IPS DF 4.7 (cell line): ENCODE measurements at regions not wholly inside any gene's neighbourhood (a gene's known extent, or its start where the extent isn't known, plus 50 kb on each side); places are given as distances from the start of the nearest gene placed in this dataset.
A peak's percentile ranks its signal among the peaks of the same experiment; 100 is the strongest.

Source experiments
- DNase-seq: peaks from one replicate; pipeline ENCODE4 v3.0.0-alpha.2; 2013; ENCODE audit warnings: low spot score; ENCODE audit errors: extremely low read depth

DNA sequence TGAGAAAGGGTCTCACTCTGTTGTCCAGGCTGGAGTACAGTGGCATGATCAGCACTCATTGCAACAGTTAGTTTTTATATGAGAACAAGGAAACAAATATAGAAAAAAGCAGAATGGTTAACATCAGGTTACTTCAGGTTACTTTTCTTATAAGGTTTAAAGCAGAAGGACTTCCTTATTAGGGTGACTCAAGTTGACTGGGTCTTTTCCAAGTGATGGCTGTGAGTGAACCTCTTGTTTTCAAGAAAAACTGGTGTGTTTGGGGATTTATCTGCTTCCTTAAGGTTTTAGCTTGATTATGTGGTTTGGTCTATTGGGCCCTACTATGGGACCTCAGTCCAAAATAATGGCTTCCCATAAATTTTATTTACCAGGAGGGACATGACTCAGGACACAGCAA lies 99.2 kb downstream of the ARRDC3 start:
- DNase-seq: no peak

DNA sequence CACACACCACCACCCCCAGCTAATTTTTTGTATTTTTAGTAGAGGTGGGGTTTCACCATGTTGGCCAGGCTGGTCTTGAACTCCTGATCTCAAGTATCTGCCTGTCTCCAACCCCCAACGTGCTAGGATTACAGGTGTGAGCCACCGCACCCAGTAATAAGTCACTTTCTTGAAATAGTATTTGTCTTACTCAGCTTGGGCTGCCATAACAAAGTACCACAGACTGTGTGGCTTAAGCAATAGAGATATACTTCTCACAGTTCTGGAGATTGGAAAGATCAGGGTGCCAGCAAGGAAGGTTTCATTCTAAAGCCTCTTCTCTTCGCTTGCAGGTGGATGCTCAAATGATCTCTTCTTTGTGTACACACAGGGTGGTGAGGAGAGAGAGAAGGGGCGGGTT lies 99.8 kb downstream of the ARRDC3 start:
- DNase-seq: no peak

DNA sequence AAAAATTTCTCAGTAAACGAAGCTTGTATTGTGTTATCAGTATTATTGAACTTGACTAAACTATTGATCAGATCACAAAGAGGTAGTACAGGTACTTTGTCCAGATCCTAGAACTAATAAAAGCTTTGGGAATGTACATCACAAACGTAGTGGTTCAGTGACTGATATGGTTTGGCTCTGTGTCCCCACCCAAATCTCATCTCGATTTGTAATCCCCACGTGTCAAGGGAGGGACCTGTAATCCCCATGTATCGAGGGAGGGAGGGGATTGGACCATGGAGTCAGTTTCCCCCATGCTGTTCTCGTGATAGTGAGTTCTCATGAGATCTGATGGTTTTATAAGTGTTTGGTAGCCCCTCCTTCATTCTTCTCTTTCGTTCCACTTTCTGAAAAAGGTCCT lies 100.9 kb downstream of the ARRDC3 start:
- no peak for DNase-seq

DNA sequence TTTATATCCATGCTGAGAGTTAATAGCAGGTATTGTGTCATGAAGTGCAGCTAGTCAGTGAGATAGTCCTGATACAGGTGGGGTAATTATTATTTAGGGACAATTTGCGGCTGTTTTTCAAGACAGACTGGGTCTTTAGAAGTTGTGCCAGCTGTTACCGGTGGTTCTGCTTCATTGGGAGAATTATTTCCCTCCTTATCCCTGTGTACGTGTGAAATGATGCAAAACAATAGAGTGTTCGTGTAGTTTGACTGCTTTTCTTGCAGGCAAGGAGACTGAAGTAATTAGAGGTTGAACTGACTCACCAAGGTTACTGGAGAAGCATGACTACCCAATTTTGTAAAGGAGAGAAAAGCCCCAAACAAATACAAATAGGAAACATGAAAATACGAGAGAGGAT lies 101.7 kb downstream of the ARRDC3 start:
- DNase-seq: no peak

DNA sequence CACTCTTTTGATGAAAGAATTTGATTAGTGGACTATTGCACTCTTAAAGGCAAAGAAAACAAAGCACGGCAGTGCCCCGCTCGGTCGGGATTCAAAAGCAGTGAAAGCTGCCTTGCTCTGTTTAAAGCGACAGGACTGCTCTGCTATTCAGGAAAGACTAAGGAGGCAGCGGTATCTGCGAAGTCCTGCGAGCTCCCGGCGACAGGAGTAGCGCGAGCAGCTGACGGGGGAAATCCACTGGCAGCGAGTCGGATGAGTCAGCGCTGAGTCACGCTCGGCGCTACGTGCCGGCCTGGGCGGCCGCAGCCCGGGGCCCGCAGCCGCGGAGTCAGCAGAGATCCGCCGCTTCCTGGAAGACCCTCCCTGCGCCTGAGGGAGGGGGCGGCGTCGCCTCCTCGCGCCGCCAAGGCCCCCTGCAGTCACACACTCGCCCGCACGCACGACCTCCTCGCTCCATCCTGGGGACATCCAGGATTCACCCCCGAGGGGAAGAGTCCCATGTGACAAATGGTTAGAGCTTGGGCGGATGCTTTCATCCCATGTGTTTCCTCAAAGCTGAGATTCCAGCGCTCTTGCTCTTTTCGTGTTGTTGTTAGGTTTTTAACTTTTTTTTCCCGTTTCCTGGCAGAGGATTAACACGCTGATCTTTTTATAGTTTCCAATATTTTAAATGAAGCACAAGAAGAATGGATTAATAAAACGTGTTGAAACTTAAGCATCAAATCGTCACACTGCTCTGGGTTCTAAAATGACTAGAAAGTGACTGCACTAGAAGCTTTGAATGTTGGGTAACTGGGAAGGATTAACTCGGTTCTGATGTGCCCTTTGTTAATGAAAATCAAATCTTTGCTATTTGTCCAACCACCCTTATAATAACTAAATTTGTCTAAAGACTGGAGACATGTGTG lies 102.5 kb downstream of the ARRDC3 start:
- DNase-seq: peak; percentile 66

DNA sequence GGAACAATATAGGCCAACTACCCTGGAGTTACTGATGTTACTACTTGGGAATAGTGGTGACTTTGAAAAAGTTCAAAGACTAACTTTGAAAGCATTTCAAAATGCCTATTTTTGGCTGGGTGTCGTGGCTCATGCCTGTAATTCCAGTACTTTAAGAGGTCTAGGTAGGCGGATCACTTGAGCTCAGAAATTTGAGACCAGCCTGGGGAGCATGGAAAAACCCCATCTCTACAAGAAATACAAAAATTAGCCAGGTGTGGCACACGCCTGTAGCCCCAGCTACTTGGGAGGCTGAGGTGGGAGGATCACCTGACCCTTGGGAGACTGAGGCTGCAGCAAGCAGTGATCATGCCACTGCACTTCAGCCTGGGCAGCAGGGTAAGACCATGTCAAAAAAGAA lies 105.3 kb downstream of the ARRDC3 start:
- DNase-seq: no peak

DNA sequence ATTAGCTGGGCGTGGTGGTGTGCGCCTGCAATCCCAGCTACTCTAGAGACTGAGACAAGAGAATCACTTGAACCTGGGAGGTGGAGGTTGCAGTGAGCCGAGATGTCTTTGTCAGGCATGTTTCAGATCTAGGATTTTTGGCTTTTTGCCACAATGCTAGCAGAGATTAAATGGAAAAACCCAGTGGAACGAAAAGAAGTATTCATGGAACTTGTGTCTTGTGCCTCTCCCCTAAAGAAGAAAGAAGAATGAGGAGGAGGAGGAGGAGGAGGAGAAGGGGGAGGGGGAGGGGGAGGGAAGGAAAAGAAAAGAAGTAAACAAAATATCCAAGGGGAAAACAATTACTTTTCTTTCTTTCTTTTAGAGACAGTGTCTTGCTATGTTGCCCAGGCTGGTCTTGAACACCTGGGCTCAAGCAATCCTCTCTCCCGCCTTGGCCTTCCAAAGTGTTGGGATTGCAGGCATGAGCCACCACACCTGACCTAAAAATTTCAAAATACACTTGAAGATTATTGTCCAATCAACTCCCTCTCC lies 106.0 kb downstream of the ARRDC3 start:
- DNase-seq: no peak

DNA sequence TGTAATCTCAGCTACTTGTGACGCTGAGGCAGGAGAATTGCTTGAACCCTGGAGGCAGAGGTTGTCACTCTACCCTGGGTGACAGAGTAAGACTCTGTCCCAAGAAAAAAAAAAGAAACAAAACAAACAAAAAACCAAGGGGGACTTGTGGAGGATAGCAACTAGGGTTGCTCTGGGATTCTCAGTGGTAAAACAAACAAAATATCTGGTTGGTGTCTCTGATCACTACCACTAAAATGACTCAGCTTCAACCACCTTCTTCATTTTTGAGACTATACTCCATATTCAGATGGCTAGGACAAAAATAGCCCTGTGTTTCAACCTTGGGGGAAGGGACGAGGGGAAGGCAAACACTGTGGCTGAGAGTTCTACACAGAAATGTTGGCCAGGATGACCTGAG lies 110.3 kb downstream of the ARRDC3 start:
- no peak for DNase-seq

DNA sequence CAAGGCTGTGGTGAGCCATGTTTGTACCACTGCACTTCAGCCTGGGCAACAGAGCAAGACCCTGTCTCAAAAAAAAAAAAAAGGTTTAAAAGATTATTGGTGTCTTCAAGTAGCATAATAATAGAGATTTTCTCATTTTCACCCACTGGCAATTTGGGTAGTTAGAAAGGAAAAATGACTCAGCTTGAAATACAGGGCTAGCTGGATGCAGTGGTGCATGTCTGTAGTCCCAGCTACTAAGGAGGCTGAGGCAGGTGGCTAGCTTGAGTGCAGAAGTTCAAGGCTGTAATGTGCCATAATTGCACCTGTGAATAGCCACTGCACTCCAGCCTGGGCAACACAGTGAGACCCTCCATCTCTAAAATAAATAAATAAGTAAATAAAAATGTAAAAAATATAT lies 111.1 kb downstream of the ARRDC3 start:
- no peak for DNase-seq

DNA sequence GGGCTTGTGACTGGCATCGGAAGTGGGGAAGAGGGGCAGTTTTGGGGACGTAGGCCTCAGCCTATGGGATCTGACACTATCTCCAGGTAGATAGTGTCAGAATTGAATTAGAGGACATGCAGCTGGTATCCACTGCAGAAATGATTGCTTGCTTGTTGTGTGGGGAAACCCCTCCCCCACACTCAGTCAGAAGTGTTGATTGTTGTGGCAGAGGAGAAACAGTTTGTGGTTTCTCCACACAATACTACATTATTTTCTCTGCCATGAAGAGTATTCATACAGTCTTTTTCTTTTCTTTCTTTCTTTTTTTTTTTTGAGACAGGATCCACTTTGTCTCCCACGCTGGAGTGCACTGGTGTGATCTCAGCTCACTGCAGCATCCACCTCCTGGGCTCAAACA lies 113.9 kb downstream of the ARRDC3 start:
- DNase-seq: no peak

DNA sequence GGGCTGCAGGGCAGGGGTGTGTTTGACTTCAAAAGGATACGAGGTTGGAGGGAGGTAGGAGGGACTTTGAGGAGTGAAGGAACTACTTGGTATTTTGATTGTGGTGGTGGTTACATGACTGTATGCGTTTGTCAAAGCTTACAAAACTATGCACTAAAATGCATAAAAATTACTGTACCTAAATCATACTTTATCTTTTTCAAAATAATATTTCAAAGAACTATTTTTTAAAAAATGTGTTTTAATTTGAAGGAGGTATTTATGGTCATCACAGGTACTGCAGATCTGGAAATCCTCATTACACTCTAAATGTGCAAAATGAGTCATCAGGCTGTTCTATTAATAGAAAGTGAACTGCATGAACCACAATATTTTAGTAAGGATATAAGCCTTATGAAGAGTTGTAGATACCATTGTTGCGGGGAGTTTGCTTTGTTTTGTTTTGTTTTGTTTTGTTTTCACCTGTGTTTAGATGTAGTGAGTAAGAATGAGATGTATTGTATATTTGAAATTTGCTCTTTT lies 116.9 kb downstream of the ARRDC3 start:
- DNase-seq: no peak

DNA sequence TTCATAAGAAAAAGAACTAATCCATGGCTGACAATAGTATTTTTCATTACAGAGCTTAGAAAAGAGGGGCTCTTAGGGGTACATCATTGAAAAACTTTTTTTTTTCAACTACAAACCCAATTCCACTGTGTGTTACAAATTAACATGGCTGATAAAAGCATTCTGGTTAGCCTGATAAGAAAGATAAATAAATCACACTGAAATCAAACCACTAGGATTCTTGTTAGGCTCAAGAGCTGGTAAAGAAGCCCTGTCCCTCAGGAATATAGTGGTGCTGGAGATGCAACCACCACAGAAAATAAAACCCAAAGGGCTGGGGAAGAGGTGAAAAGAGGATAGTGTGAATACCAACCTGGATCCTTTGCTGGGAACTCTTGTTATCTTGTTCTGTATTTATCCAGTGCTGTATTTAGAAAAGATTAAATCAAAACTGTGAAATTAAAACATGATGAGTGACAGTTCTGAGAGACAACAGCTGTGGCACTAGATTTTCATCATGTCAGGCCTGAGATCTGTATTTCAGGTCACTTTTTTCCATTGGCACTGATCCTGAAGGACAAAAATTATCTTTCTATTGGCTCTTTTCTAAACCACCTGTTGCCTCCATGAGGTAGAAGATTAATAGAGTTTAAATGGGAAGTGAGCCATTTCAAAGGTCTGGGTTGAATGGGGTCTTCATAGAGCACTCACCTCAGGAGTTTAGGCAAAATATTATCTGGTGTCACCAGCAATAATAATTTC lies 118.6 kb downstream of the ARRDC3 start:
- DNase-seq: no peak

DNA sequence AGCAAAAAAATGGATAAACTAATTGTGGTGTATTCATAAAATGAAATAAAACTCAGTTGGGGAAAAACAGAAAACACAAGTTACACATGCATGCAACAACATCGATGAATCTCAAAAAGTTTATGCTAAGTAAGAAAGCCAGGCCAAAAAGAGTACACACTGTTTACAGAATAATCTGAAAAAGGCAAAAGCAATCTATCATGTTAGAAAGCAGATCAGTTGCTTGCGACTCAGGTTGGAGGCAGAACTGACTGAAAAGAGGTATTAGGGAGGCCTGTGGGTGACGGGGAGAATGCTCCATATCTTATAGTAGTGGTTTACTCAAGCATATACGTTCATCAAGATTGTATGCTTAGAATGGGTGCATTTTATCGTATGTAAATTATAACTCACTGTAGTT lies 119.2 kb downstream of the ARRDC3 start:
- no peak for DNase-seq

DNA sequence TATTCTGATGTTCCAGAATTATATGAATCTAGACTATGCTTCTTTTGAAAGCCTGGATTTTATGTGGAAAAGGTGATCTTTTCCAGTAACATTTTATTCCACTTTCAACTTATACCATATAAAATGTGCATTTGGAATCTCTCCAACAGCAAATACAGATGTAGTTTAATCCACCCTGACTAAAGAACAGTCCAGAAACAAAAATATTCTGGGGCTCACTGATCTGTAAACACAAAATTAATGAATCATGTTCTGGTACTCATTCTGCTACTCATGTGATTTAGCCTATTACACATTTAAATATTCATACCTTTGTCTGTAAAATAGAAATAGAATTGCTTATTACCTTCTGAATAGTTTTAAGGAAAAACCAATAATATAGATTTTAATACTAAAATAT lies 125.8 kb downstream of the ARRDC3 start:
- DNase-seq: no peak

DNA sequence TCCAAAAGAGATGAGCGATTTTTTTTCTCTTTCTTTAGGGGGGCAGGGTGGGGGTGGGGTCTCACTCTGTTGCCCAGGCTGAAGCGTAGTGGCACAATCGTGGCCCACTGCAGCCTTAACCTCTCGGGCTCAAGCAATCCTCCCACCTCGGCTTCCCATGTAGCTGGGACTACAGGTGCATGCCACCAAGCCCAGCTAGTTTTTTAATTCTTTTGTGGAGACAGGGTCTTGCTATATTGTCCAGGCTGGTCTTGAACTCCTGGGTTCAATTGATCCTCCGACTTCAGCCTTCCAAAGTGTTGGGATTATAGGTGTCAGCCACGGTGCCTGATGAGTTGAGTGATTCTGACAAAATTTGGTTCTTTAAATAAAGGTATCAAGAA lies 127.0 kb downstream of the ARRDC3 start:
- DNase-seq: no peak

DNA sequence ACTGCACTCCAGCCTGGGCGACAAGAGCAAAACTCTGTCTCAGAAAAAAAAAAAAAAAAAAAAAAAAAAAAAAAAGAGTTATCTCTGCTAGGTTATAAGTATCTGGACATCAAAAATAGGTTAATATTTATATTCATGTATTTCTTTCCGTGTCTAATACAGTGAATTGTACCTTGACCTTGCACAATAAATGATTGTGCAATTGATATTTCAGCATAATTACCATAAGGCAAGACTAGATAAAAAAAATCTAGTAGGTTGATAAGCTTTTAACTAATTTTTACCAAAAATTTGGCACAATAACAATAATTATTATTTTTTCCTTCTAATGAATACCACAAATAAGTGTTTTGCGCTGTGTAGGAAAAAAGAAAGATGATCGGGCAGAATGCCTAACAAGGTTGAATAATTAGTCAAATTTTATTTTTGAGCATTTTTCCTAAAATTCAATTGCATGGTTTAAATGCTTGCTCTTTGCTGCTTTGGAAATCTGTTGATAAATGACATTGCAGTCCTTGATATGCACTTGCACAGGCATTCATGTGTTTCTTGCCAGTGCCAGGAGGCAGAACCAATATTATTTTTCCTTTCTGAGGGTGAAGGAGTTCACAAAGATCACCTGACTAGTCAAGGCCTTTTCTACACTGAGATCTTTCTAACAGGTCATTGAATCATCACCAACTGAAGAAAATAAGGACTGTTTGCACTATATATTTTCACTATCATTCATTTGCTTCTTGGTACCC lies 127.5 kb downstream of the ARRDC3 start:
- DNase-seq: no peak

DNA sequence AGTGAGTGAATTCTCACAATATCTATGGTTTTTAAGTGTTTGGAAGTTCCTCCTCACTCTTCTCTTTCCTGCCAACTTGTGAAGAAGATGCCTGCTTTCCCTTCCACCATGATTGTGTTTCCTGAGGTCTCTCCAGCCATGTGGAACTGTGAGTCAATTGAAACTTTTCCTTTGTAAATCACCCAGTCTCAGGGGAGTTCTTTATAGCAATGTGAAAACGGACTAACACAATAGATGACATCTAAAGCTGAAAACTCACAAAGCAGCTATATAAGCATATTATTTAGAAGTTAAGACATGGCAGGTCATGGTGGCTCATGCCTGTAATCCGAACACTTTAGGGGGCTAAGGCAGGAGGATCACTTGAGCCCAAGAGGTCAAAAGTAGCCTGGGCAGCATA lies 130.2 kb downstream of the ARRDC3 start:
- no peak for DNase-seq

DNA sequence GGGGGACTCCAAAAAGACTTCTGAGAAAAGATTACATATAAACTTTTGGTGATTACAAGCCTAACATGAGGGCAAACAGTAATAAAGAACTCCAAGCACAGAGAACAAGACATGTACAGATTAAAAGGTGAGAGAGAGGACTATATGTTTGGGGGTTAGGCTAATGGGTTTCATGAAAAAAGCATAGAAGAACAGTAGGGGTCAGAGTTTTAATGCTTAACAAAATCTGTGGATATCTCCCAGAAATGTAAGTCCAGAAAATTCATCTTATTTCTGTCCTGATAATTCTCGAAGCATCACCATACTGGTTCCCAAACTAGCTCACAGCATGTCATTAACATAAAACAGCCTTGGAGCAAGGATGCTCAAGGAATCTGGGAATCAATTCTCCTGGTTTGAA lies 137.2 kb downstream of the ARRDC3 start:
- DNase-seq: no peak

DNA sequence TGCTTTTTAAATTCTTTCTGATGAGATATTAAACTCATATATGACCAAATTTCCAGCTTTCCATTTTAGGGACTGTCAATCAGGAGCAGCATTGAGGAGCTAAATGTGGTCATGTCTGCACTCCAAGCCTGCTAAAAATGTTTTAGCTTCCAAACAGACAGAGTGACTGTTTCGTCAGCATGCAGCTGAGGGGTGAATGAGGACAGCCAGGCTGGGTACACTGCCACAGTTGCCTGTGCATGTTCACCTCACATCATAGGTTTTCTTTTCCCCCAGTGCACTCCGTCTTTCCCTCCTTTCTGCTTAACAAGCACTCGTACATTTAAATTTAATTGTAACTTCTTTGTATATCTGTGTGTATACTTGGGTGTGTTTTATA lies 138.1 kb downstream of the ARRDC3 start:
- DNase-seq: no peak

DNA sequence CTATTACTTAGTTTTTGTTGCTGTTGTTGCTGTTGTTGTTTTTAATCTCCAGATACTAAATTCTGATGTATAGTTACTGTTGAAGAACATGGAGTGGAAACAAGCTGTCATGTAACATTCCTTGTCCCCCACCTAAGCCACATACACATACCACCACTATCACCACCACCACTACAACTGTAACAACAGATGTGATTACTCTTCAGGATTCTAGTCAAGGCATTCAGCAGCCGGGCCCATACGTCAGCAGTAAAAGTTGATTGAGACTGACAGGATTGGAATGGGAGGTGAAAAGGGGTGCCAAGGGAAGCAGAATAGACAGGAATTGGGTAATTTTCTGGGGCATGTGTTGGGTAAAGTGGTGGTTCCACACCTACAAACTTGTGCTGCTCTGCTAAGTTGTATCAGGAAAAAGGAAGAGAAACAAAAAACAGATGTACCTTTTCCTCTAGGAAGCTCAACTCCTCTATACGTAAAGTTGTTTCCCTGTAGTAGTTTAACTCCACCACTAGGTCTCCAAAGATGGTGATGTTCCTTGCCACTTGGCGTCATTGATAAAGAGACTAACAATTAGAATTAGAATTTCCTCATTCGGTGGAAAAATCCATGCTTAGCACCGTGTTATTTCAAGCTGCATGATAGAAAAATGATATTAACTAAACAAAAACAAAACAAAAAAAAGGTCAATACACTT lies 138.6 kb downstream of the ARRDC3 start:
- DNase-seq: no peak

DNA sequence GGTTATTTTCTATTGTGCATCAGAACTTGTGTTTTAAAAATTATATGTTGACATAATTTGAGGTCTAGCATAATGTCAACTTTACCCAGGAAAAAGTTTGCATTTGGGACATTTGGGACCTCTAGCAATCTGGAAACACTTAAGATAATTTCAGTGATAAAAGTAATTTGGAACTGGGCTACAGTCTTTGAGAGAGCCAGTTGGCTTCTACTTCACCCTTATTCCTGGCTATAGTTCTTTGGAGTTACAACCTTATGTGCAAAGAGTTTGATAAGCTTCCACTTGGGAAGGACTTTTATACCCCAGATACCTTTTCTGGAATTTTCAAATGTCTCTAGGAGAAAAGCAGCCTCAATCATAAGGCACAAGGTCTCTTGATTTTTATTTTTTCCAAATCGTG lies 139.3 kb downstream of the ARRDC3 start:
- DNase-seq: no peak
